ENCODE measurements at regions not wholly inside any gene's neighbourhood (a gene's known extent, or its start where the extent isn't known, plus 50 kb on each side); places are given as distances from the start of the nearest gene placed in this dataset.

GRCh38 chr13:89695343-89696257 lies 1651.9 kb upstream of the MIR17HG start:
- peak; percentile 11 for DNase-seq (ENCODE audit: low read depth)
- TF ChIP-seq CTCF (IDR thresholded peaks at IDR 0.05; ENCODE audit: insufficient read depth, low read length) = peak; percentile 43
- H3K4me3 ChIP-seq (ENCODE audit: low read depth, low read length) = no peak overlapping the region

- DNase-seq (ENCODE audit: low read depth) = no peak
- H3K4me3 ChIP-seq (ENCODE audit: low read depth, low read length) = no peak overlapping the region
- TF ChIP-seq CTCF (IDR thresholded peaks at IDR 0.05; ENCODE audit: insufficient read depth, low read length) = no peak
These were observed 1645.6 kb upstream of the MIR17HG start for GRCh38 chr13:89701913-89702312.

- no peak for DNase-seq (ENCODE audit: low read depth)
- H3K4me3 ChIP-seq (ENCODE audit: low read depth, low read length) = no peak overlapping the region
- no peak for TF ChIP-seq CTCF (IDR thresholded peaks at IDR 0.05; ENCODE audit: insufficient read depth, low read length)
These were observed 1643.4 kb upstream of the MIR17HG start for GRCh38 chr13:89704040-89704439.

GRCh38 chr13:89708013-89708412 lies 1639.5 kb upstream of the MIR17HG start:
- H3K4me3 ChIP-seq (ENCODE audit: low read depth, low read length) = no peak overlapping the region
- DNase-seq (ENCODE audit: low read depth) = no peak
- TF ChIP-seq CTCF (IDR thresholded peaks at IDR 0.05; ENCODE audit: insufficient read depth, low read length) = no peak

GRCh38 chr13:89721216-89721615 lies 1626.3 kb upstream of the MIR17HG start:
- TF ChIP-seq CTCF (IDR thresholded peaks at IDR 0.05; ENCODE audit: insufficient read depth, low read length) = no peak
- H3K4me3 ChIP-seq (ENCODE audit: low read depth, low read length) = no peak overlapping the region
- DNase-seq (ENCODE audit: low read depth) = no peak

- DNase-seq (ENCODE audit: low read depth) = peak; percentile 1
- no peak for TF ChIP-seq CTCF (IDR thresholded peaks at IDR 0.05; ENCODE audit: insufficient read depth, low read length)
- H3K4me3 ChIP-seq (ENCODE audit: low read depth, low read length) = no peak overlapping the region
These were observed 1620.6 kb upstream of the MIR17HG start for GRCh38 chr13:89726690-89727435.
